ENCODE measurements at regions not wholly inside any gene's neighbourhood (a gene's known extent, or its start where the extent isn't known, plus 50 kb on each side); places are given as distances from the start of the nearest gene placed in this dataset.
"Not testable (repeated sequence)": the region's sequence is repeated elsewhere in the genome, so short reads cannot be mapped to it uniquely, and the experiment has no call there.

- H3K27me3 ChIP-seq (ENCODE audit: control insufficient read depth, insufficient read depth, low read length): no peaks in the 10 kb centered on the region
- no peaks in the 10 kb centered on the region for H3K9me3 ChIP-seq (ENCODE audit: control insufficient read depth, insufficient read depth, low read depth, low read length)
- H3K36me3 ChIP-seq (ENCODE audit: control insufficient read depth, insufficient read depth, low read length): no peaks in the 10 kb centered on the region
- no peaks in the 10 kb centered on the region for H3K4me1 ChIP-seq (ENCODE audit: control insufficient read depth, insufficient read depth, low read length)
- H3K27ac ChIP-seq (ENCODE audit: low read depth, low read length): no peak overlapping the region
- no peak overlapping the region for H3K4me3 ChIP-seq (ENCODE audit: low read depth, low read length)
- H3K9ac ChIP-seq (ENCODE audit: low read length): no peak overlapping the region
These were observed 272.1 kb upstream of the IZUMO3 start for GRCh38 chr9:24817756-24818155.

- Histone ChIP-seq H3K9ac (ENCODE audit: low read length) (no peak overlapping the region), H3K4me3 (ENCODE audit: low read depth, low read length) (no peak overlapping the region), H3K36me3 (ENCODE audit: control insufficient read depth, insufficient read depth, low read length) (no peaks in the 10 kb centered on the region), H3K4me1 (ENCODE audit: control insufficient read depth, insufficient read depth, low read length) (no peaks in the 10 kb centered on the region), H3K27ac (ENCODE audit: low read depth, low read length) (no peak overlapping the region), H3K9me3 (ENCODE audit: control insufficient read depth, insufficient read depth, low read depth, low read length) (no peaks in the 10 kb centered on the region), H3K27me3 (ENCODE audit: control insufficient read depth, insufficient read depth, low read length) (no peaks in the 10 kb centered on the region)
These were observed 270.3 kb upstream of the IZUMO3 start for GRCh38 chr9:24816006-24816405.

GRCh38 chr9:24801344-24801743 is 255.6 kb upstream of the IZUMO3 start:
- no peak overlapping the region for H3K27ac ChIP-seq (ENCODE audit: low read depth, low read length)
- H3K9me3 ChIP-seq (ENCODE audit: control insufficient read depth, insufficient read depth, low read depth, low read length): no peaks in the 10 kb centered on the region
- no peak overlapping the region for H3K9ac ChIP-seq (ENCODE audit: low read length)

GRCh38 chr9:24793787-24794186 is 248.1 kb upstream of the IZUMO3 start:
- H3K4me3 ChIP-seq (ENCODE audit: low read depth, low read length): no peak overlapping the region
- H3K27ac ChIP-seq (ENCODE audit: low read depth, low read length): no peak overlapping the region

More at GRCh38 chr9:24801344-24801743, 255.6 kb upstream of the IZUMO3 start:
- H3K27me3 ChIP-seq (ENCODE audit: control insufficient read depth, insufficient read depth, low read length): no peaks in the 10 kb centered on the region
- H3K4me3 ChIP-seq (ENCODE audit: low read depth, low read length): no peak overlapping the region
- no peaks in the 10 kb centered on the region for H3K4me1 ChIP-seq (ENCODE audit: control insufficient read depth, insufficient read depth, low read length)
- no peaks in the 10 kb centered on the region for H3K36me3 ChIP-seq (ENCODE audit: control insufficient read depth, insufficient read depth, low read length)

GRCh38 chr9:24776226-24776625 is 230.5 kb upstream of the IZUMO3 start:
- Histone ChIP-seq H3K36me3 (ENCODE audit: control insufficient read depth, insufficient read depth, low read length) (no peaks in the 10 kb centered on the region), H3K4me3 (ENCODE audit: low read depth, low read length) (no peak overlapping the region), H3K4me1 (ENCODE audit: control insufficient read depth, insufficient read depth, low read length) (no peaks in the 10 kb centered on the region), H3K27ac (ENCODE audit: low read depth, low read length) (no peak overlapping the region), H3K27me3 (ENCODE audit: control insufficient read depth, insufficient read depth, low read length) (no peaks in the 10 kb centered on the region), H3K9me3 (ENCODE audit: control insufficient read depth, insufficient read depth, low read depth, low read length) (peaks cover 30% of the 10 kb centered on the region), H3K9ac (ENCODE audit: low read length) (no peak overlapping the region)

More at GRCh38 chr9:24793787-24794186, 248.1 kb upstream of the IZUMO3 start:
- Histone ChIP-seq H3K9ac (ENCODE audit: low read length) (no peak overlapping the region), H3K9me3 (ENCODE audit: control insufficient read depth, insufficient read depth, low read depth, low read length) (no peaks in the 10 kb centered on the region), H3K36me3 (ENCODE audit: control insufficient read depth, insufficient read depth, low read length) (no peaks in the 10 kb centered on the region), H3K27me3 (ENCODE audit: control insufficient read depth, insufficient read depth, low read length) (no peaks in the 10 kb centered on the region), H3K4me1 (ENCODE audit: control insufficient read depth, insufficient read depth, low read length) (no peaks in the 10 kb centered on the region)

GRCh38 chr9:24774199-24774598 is 228.5 kb upstream of the IZUMO3 start:
- H3K4me3 ChIP-seq (ENCODE audit: low read depth, low read length); H3K36me3 ChIP-seq (ENCODE audit: control insufficient read depth, insufficient read depth, low read length); H3K9ac ChIP-seq (ENCODE audit: low read length); H3K27ac ChIP-seq (ENCODE audit: low read depth, low read length); H3K4me1 ChIP-seq (ENCODE audit: control insufficient read depth, insufficient read depth, low read length); H3K27me3 ChIP-seq (ENCODE audit: control insufficient read depth, insufficient read depth, low read length): not testable (repeated sequence)
- H3K9me3 ChIP-seq (ENCODE audit: control insufficient read depth, insufficient read depth, low read depth, low read length): peaks cover 30% of the 10 kb centered on the region

- no peaks in the 10 kb centered on the region for H3K9me3 ChIP-seq (ENCODE audit: control insufficient read depth, insufficient read depth, low read depth, low read length)
- H3K27me3 ChIP-seq (ENCODE audit: control insufficient read depth, insufficient read depth, low read length): no peaks in the 10 kb centered on the region
- no peak overlapping the region for H3K27ac ChIP-seq (ENCODE audit: low read depth, low read length)
- H3K9ac ChIP-seq (ENCODE audit: low read length): no peak overlapping the region
- H3K36me3 ChIP-seq (ENCODE audit: control insufficient read depth, insufficient read depth, low read length): no peaks in the 10 kb centered on the region
- no peak overlapping the region for H3K4me3 ChIP-seq (ENCODE audit: low read depth, low read length)
- H3K4me1 ChIP-seq (ENCODE audit: control insufficient read depth, insufficient read depth, low read length): no peaks in the 10 kb centered on the region
These were observed 220.4 kb upstream of the IZUMO3 start for GRCh38 chr9:24766081-24766480.

GRCh38 chr9:24765025-24765756 is 219.5 kb upstream of the IZUMO3 start:
- Histone ChIP-seq H3K4me1 (ENCODE audit: control insufficient read depth, insufficient read depth, low read length) (no peaks in the 10 kb centered on the region), H3K4me3 (ENCODE audit: low read depth, low read length) (no peak overlapping the region), H3K9ac (ENCODE audit: low read length) (no peak overlapping the region), H3K27ac (ENCODE audit: low read depth, low read length) (no peak overlapping the region), H3K9me3 (ENCODE audit: control insufficient read depth, insufficient read depth, low read depth, low read length) (no peaks in the 10 kb centered on the region), H3K36me3 (ENCODE audit: control insufficient read depth, insufficient read depth, low read length) (no peaks in the 10 kb centered on the region), H3K27me3 (ENCODE audit: control insufficient read depth, insufficient read depth, low read length) (no peaks in the 10 kb centered on the region)

GRCh38 chr9:24738421-24738961 is 192.8 kb upstream of the IZUMO3 start:
- Histone ChIP-seq H3K9ac (ENCODE audit: low read length) (no peak overlapping the region), H3K36me3 (ENCODE audit: control insufficient read depth, insufficient read depth, low read length) (no peaks in the 10 kb centered on the region), H3K4me1 (ENCODE audit: control insufficient read depth, insufficient read depth, low read length) (no peaks in the 10 kb centered on the region), H3K4me3 (ENCODE audit: low read depth, low read length) (no peak overlapping the region), H3K9me3 (ENCODE audit: control insufficient read depth, insufficient read depth, low read depth, low read length) (peaks cover 12% of the 10 kb centered on the region), H3K27ac (ENCODE audit: low read depth, low read length) (no peak overlapping the region), H3K27me3 (ENCODE audit: control insufficient read depth, insufficient read depth, low read length) (no peaks in the 10 kb centered on the region)

GRCh38 chr9:24731754-24732153 is 186.1 kb upstream of the IZUMO3 start:
- H3K27ac ChIP-seq (ENCODE audit: low read depth, low read length): no peak overlapping the region
- no peaks in the 10 kb centered on the region for H3K27me3 ChIP-seq (ENCODE audit: control insufficient read depth, insufficient read depth, low read length)
- no peak overlapping the region for H3K9ac ChIP-seq (ENCODE audit: low read length)
- no peaks in the 10 kb centered on the region for H3K9me3 ChIP-seq (ENCODE audit: control insufficient read depth, insufficient read depth, low read depth, low read length)
- H3K4me1 ChIP-seq (ENCODE audit: control insufficient read depth, insufficient read depth, low read length): no peaks in the 10 kb centered on the region
- H3K4me3 ChIP-seq (ENCODE audit: low read depth, low read length): no peak overlapping the region
- no peaks in the 10 kb centered on the region for H3K36me3 ChIP-seq (ENCODE audit: control insufficient read depth, insufficient read depth, low read length)

- Histone ChIP-seq H3K4me1 (ENCODE audit: control insufficient read depth, insufficient read depth, low read length) (no peaks in the 10 kb centered on the region), H3K9ac (ENCODE audit: low read length) (no peak overlapping the region), H3K9me3 (ENCODE audit: control insufficient read depth, insufficient read depth, low read depth, low read length) (no peaks in the 10 kb centered on the region), H3K27ac (ENCODE audit: low read depth, low read length) (no peak overlapping the region), H3K4me3 (ENCODE audit: low read depth, low read length) (no peak overlapping the region), H3K27me3 (ENCODE audit: control insufficient read depth, insufficient read depth, low read length) (no peaks in the 10 kb centered on the region), H3K36me3 (ENCODE audit: control insufficient read depth, insufficient read depth, low read length) (no peaks in the 10 kb centered on the region)
These were observed 175.9 kb upstream of the IZUMO3 start for GRCh38 chr9:24721621-24722020.
